Epithelial cell of proximal tubule (primary cell): ENCODE measurements at regions not wholly inside any gene's neighbourhood (a gene's known extent, or its start where the extent isn't known, plus 50 kb on each side); places are given as distances from the start of the nearest gene placed in this dataset.

Experiments used
- DNase-seq: peaks from one replicate; pipeline ENCODE4 v3.0.0-alpha.2; 2011; ENCODE audit warnings: low read depth
- H3K4me3 ChIP-seq: 2 replicates; pipeline ENCODE4 v1.5.1; 2011; ENCODE audit warnings: low read depth, mild to moderate bottlenecking, low read length
- CTCF ChIP-seq: conservative IDR thresholded peaks from 2 replicates; pipeline ENCODE4 v1.5.1; 2012; ENCODE audit warnings: low read depth, mild to moderate bottlenecking, low read length

DNA sequence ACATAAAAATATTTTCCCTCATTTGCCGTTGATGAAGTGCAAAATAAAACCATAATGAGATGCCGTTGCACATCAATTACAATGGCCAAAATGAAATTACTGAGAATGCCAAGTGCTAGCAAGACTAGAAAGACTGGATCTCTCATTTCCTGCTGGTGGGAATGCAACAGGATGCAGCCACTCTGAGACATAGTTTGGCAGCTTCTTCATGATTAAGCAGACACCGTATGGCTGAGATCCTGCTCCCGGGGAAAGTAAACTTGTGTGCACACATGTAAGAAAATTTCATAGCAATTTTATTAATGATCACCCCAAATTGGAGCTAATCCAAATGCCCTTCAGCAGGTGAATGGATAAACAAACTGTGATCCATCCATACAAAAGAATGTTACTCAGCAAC is 1013.2 kb downstream of the TBC1D22A start:
- TF ChIP-seq CTCF, result no peak
- DNase-seq, result no peak
- no peak overlapping the region for H3K4me3 ChIP-seq

DNA sequence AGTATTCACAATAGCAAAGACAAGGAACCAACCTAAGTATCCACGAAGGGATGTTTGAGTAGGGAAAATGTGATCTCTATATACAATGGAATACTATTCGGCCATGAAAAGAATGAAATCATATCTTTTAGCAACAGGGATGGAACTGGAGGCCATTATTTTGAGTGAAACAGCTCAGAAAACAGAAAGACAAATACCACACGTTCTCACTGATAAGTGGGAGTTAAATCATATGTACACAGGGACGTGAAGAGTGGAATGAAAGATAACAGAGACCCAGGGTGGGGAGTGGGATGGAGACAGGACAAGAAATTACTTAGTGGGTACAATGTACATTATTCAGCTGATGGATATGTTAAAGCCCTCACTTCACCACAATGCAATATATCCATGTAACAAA is 1012.7 kb downstream of the TBC1D22A start:
- no peak overlapping the region for H3K4me3 ChIP-seq
- no peak for TF ChIP-seq CTCF
- DNase-seq, result no peak

GRCh38 chr22:47773635-47774034 is 1011.2 kb downstream of the TBC1D22A start:
- DNase-seq, result no peak
- no peak overlapping the region for H3K4me3 ChIP-seq
- TF ChIP-seq CTCF, result no peak

DNA sequence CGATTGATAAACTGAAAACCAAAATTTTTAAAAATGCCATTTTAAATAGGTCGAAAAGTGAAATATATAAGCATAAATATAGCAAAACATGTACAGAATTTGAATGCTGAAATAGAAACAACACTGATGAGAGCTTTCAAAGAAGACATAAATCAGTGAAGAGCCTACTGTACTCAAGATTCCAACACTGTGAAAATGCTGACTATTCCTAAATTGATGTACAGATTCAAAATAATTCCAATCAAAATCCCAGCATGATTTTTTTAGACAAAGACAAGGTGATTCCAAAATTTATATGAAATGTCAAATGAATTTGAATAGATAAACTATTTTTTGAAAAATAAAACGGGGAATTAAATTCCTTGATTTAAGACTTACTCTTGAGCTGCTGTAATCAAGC is 1010.4 kb downstream of the TBC1D22A start:
- no peak for TF ChIP-seq CTCF
- DNase-seq, result no peak
- H3K4me3 ChIP-seq, result no peak overlapping the region

DNA sequence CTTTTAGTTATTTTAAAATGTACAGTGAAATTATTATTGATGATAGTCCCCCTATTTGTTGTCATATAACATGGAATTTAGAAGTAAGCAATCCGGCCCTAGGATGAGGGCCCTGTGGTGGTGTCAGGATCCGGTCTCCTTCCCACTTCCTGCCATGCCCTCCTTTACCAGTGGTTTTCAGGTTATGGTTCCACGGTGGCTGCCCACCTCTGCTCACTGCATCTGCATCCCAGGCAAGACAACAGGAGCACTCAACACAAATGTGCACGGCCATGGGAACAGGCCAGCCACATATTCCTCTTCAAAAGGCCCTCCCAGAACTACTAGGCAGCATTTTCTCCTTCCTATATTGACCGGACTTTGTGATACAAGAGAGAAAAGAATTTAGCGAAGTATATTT is 1007.2 kb downstream of the TBC1D22A start:
- H3K4me3 ChIP-seq, result no peak overlapping the region
- no peak for TF ChIP-seq CTCF
- DNase-seq, result no peak

- no peak for DNase-seq
- TF ChIP-seq CTCF, result no peak
- H3K4me3 ChIP-seq, result no peak overlapping the region
Measured at GRCh38 chr22:47768027-47768426, 1005.6 kb downstream of the TBC1D22A start.

DNA sequence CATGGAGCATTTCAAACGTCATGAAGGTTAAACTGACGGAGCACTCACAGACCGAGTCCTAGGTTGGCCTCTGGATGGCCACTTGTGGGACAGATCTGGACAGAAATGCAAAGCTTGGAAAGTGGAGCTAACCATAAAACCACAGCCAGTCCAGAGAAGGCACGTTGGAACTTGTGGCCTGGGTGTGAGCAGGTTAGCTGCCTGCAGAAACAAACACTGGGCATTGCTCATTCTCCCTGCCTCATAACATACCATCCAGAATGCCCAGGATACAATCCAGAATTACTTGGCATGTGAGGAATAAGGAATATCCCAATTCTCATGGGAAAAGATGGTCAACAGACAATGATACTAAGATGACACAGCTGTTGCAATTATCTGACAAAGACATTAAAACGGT is 1005.0 kb downstream of the TBC1D22A start:
- H3K4me3 ChIP-seq, result no peak overlapping the region
- TF ChIP-seq CTCF, result no peak
- DNase-seq, result no peak
